A673 (cell line): ENCODE measurements at regions not wholly inside any gene's neighbourhood (a gene's known extent, or its start where the extent isn't known, plus 50 kb on each side); places are given as distances from the start of the nearest gene placed in this dataset.

Experiments
- CTCF ChIP-seq: fragments of 300-800, 200-600 bp; sonication (generic); conservative IDR thresholded peaks from 2 replicates; pipeline ENCODE4 v1.5.1; 2017; ENCODE audit warnings: low read depth, mild to moderate bottlenecking, antibody characterized with exemption, low read length, moderate library complexity, mixed read lengths
- EZH2 ChIP-seq: fragments of 200-600 bp; sonication (generic); IDR thresholded peaks from 2 replicates; pipeline ENCODE4 v1.6.1; 2017; ENCODE audit warnings: borderline replicate concordance, low read depth, mild to moderate bottlenecking, mixed read lengths, antibody characterized with exemption, low read length; ENCODE audit not compliant: poor library complexity, severe bottlenecking

- TF ChIP-seq CTCF, result no peak
- no peak for TF ChIP-seq EZH2
Observed at GRCh38 chr11:119940401-119940976, 197.4 kb downstream of the TRIM29 start.
